IMR-90 (cell line): ENCODE measurements at regions not wholly inside any gene's neighbourhood (a gene's known extent, or its start where the extent isn't known, plus 50 kb on each side); places are given as distances from the start of the nearest gene placed in this dataset.

Experiments
- POLR2A ChIP-seq: IDR thresholded peaks from 2 replicates; pipeline ENCODE4 v1.6.1; 2012; ENCODE audit warnings: mild to moderate bottlenecking, low read depth, low read length
- SMC3 ChIP-seq: fragments of 150-350 bp; IDR thresholded peaks from 2 replicates; pipeline ENCODE4 v1.6.1; 2016; ENCODE audit warnings: low read depth, mild to moderate bottlenecking, antibody characterized with exemption, low read length, moderate library complexity
- USF2 ChIP-seq: fragments of 150-350 bp; IDR thresholded peaks from 2 replicates; pipeline ENCODE4 v1.6.1; 2017; ENCODE audit warnings: mild to moderate bottlenecking, antibody characterized with exemption, low read length, low read depth
- TF ChIP-seq, protein P1 (sequence below): conservative IDR thresholded peaks from 2 replicates; pipeline ENCODE4 v1.5.1; 2012; ENCODE audit warnings: mild to moderate bottlenecking, low read depth, low read length, improper control_type of control experiment

DNA sequence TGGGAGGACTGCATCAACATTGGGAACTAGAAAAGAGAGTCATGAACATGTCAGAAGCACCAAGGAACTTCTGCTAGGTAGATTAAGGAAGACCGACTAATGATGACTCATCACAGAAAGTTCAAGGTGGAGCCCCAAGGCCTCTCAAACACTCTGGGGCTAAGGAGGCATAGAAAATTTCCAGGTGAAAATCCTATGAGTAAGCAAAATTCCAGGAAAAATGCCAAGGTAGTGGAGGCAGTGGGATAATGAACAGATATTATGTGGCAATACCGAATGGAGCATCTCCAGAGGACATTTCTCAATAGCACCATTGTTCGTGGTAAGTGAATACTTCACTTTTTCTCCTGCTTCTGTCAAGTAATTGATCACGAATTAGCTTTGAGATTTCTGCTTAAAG, 336.5 kb downstream of the MZT1 start:
- TF ChIP-seq POLR2A (no peak), USF2 (no peak), SMC3 (no peak)
- TF ChIP-seq, protein P1, sequence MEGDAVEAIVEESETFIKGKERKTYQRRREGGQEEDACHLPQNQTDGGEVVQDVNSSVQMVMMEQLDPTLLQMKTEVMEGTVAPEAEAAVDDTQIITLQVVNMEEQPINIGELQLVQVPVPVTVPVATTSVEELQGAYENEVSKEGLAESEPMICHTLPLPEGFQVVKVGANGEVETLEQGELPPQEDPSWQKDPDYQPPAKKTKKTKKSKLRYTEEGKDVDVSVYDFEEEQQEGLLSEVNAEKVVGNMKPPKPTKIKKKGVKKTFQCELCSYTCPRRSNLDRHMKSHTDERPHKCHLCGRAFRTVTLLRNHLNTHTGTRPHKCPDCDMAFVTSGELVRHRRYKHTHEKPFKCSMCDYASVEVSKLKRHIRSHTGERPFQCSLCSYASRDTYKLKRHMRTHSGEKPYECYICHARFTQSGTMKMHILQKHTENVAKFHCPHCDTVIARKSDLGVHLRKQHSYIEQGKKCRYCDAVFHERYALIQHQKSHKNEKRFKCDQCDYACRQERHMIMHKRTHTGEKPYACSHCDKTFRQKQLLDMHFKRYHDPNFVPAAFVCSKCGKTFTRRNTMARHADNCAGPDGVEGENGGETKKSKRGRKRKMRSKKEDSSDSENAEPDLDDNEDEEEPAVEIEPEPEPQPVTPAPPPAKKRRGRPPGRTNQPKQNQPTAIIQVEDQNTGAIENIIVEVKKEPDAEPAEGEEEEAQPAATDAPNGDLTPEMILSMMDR, result no peak
